K562 (cell line): ENCODE measurements at regions not wholly inside any gene's neighbourhood (a gene's known extent, or its start where the extent isn't known, plus 50 kb on each side); places are given as distances from the start of the nearest gene placed in this dataset.
"Not testable (repeated sequence)": the region's sequence is repeated elsewhere in the genome, so short reads cannot be mapped to it uniquely, and the experiment has no call there.

Source experiments
- ATAC-seq: fragments of 200-7000 bp; cut with Tn5 transposase; 3 replicates; pipeline ENCODE4 v1.9.1; 2020; ENCODE audit warnings: moderate library complexity
- BruUV-seq: library from RNA; stranded (reverse); fragments of 400-500 nt; replicated peaks from 2 replicates; lab custom pipeline; 2021; lab: Mats Ljungman, UMichigan
- CTCF ChIA-PET: fragments of 300-600 bp; formaldehyde crosslinking; extraction: SDS; loops from one replicate; lab custom pipeline; 2021; ENCODE audit warnings: low intra/inter-chr PET ratio; lab: Yijun Ruan, JAX
- POLR2A ChIA-PET: fragments of 300-600, 350-650 bp; sonication (Branson Sonifier 250); formaldehyde crosslinking; extraction: SDS; loops from one replicate; lab custom pipeline; 2021; ENCODE audit warnings: antibody characterized with exemption, inconsistent platforms; lab: Yijun Ruan, JAX
- DNase-seq, 4 experiments: peaks; one replicate each; pipeline versions ENCODE4 v3.0.0 to v3.0.0-alpha.2; 2011 to 2018; ENCODE audit warnings: low spot score in 3 of 4, mixed read lengths in 3 of 4; ENCODE audit errors: extremely low read depth in 1 of 4
- FAIRE-seq: peaks from 2 replicates; lab custom pipeline; 2011; peaks lifted over from hg19 to GRCh38; lab: Jason Lieb, UNC
- H2AFZ ChIP-seq: 2 replicates; pipeline ENCODE4 v1.6.0; 2011; ENCODE audit warnings: low read depth, low read length, control low read depth, inconsistent platforms
- H3K27ac ChIP-seq: fragments of 200-600 bp; 3 replicates; pipeline ENCODE4 v1.8.0; 2011; ENCODE audit warnings: low read depth, mild to moderate bottlenecking, control low read depth, inconsistent platforms, low read length, moderate library complexity, mixed read lengths; ENCODE audit errors: extremely low read depth
- H3K27me3 ChIP-seq, 2 experiments: fragments of 300-600 bp in 1 of 2; 2 replicates in 1 of 2; 3 replicates in 1 of 2; pipeline versions ENCODE4 v1.6.0 to v1.8.0; 2011; ENCODE audit warnings: inconsistent platforms in 2 of 2, low read length in 2 of 2, mild to moderate bottlenecking in 1 of 2, mixed read lengths in 1 of 2, moderate library complexity in 1 of 2; ENCODE audit not compliant: control insufficient read depth in 2 of 2, insufficient read depth in 2 of 2
- H3K36me3 ChIP-seq: fragments of 300-600 bp; 3 replicates; pipeline ENCODE4 v1.8.0; 2011; ENCODE audit warnings: mild to moderate bottlenecking, low read length, inconsistent platforms; ENCODE audit not compliant: control insufficient read depth, insufficient read depth
- H3K4me1 ChIP-seq, 2 experiments: fragments of 200-600 bp in 1 of 2; replicated peaks in 1 of 2; 2 replicates in 1 of 2; 3 replicates in 1 of 2; pipeline versions ENCODE4 v1.5.1 to v1.8.0; 2011; ENCODE audit warnings: inconsistent platforms in 2 of 2, low read length in 2 of 2, mild to moderate bottlenecking in 1 of 2, mixed read lengths in 1 of 2, moderate library complexity in 1 of 2; ENCODE audit not compliant: control insufficient read depth in 2 of 2, insufficient read depth in 2 of 2
- H3K4me2 ChIP-seq: 2 replicates; pipeline ENCODE4 v1.6.1; 2011; ENCODE audit warnings: low read length, control low read depth, inconsistent platforms, mixed read lengths; ENCODE audit not compliant: insufficient read depth
- H3K4me3 ChIP-seq: fragments of 200-600 bp; sonication (generic), shearing (Covaris generic); 2 replicates; pipeline ENCODE4 v1.5.1; 2016; ENCODE audit warnings: control low read depth, inconsistent platforms
- H3K79me2 ChIP-seq: fragments of 200-600 bp; 3 replicates; pipeline ENCODE4 v1.8.0; 2011; ENCODE audit warnings: low read length, inconsistent platforms; ENCODE audit not compliant: control insufficient read depth, insufficient read depth
- H3K9ac ChIP-seq, 2 experiments: 2 replicates each; pipeline versions ENCODE4 v1.6.0 to v1.6.1; 2011; ENCODE audit warnings: low read depth in 2 of 2, low read length in 2 of 2, control low read depth in 1 of 2, inconsistent platforms in 1 of 2, mild to moderate bottlenecking in 1 of 2, mixed read lengths in 1 of 2; ENCODE audit not compliant: insufficient read depth in 1 of 2
- H3K9me1 ChIP-seq: one replicate; pipeline ENCODE4 v1.6.0; 2011; ENCODE audit warnings: inconsistent platforms, mild to moderate bottlenecking, low read length, moderate library complexity; ENCODE audit not compliant: control insufficient read depth, insufficient read depth
- H3K9me3 ChIP-seq: replicated peaks from 2 replicates; pipeline ENCODE4 v1.5.1; 2011; ENCODE audit warnings: low read depth, low read length, inconsistent platforms; ENCODE audit not compliant: control insufficient read depth, insufficient read depth
- H4K20me1 ChIP-seq: replicated peaks from 2 replicates; pipeline ENCODE4 v1.6.1; 2011; ENCODE audit warnings: low read length, inconsistent platforms, mixed read lengths; ENCODE audit not compliant: control insufficient read depth, insufficient read depth
- LCOR ChIP-seq: sonication (generic); formaldehyde crosslinking; IDR thresholded peaks from 2 replicates; pipeline ENCODE4 v1.8.0; 2022; ENCODE audit warnings: mild to moderate bottlenecking, missing genetic modification reagents
- MYBL2 ChIP-seq, 2 experiments: fragments of 450-650 bp in 1 of 2; sonication (generic) in 1 of 2; formaldehyde crosslinking in 1 of 2; IDR thresholded peaks; 2 replicates each; pipeline versions ENCODE4 v1.6.1 to v1.8.1; 2017 to 2022; ENCODE audit warnings: borderline replicate concordance in 1 of 2, inconsistent platforms in 1 of 2, low read depth in 1 of 2, mild to moderate bottlenecking in 1 of 2, missing genetic modification reagents in 1 of 2, moderate library complexity in 1 of 2
- WGBS: fragments of 100-300 bp; shearing (Covaris generic); methylation state at CpG from one replicate; pipeline ENCODE4 v1.1.6; 2016; ENCODE audit warnings: low coverage, mixed read lengths; ENCODE audit not compliant: insufficient coverage; ENCODE audit errors: missing lambda C conversion rate; 5-methylcytosine and 5-hydroxymethylcytosine counted together
- in situ Hi-C: fragments of 300-500 bp; cut with MboI; formaldehyde crosslinking; loops from 4 replicates; pipeline ENCODE4 v1.15.0; 2018; ENCODE audit warnings: inconsistent platforms, mixed read lengths
- intact Hi-C: fragments of 100-400 bp; cut with micrococcal nuclease; formaldehyde crosslinking; loops from 2 replicates; pipeline ENCODE4 v1.14.2; 2022
- TF ChIP-seq, protein P1 (sequence below): fragments of 250-450 bp; sonication (Bioruptor Pico); IDR thresholded peaks from 2 replicates; pipeline ENCODE4 v1.8.0; 2022; ENCODE audit warnings: inconsistent platforms, mild to moderate bottlenecking, moderate library complexity, borderline replicate concordance

DNA sequence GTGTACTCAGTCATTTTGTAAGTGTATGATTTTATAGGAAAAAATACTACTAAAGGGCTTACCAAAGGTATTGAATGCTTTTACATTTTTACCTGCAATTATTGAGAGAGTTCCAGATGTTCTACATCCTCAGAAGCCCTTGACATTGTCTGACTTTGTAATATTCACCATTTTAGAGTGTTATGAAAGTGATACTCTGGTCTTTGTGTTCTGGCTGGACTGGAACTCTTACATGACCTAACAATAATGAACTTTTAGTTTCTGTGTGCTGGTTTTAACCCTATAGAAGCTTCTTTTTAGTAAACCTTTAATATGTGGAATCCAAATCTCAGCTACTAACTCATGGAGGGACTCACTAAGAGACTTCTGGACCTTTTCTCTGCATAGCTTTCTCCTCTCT lies 478.8 kb upstream of the SPANXN1 start (continued):
- TF ChIP-seq MYBL2 (IDR thresholded peaks at IDR 0.05; ENCODE audit: low read depth), result no peak
- TF ChIP-seq MYBL2 (CRISPR knock-in tag; IDR thresholded peaks at IDR 0.05; ENCODE audit: borderline replicate concordance), result no peak
- TF ChIP-seq, protein P1, sequence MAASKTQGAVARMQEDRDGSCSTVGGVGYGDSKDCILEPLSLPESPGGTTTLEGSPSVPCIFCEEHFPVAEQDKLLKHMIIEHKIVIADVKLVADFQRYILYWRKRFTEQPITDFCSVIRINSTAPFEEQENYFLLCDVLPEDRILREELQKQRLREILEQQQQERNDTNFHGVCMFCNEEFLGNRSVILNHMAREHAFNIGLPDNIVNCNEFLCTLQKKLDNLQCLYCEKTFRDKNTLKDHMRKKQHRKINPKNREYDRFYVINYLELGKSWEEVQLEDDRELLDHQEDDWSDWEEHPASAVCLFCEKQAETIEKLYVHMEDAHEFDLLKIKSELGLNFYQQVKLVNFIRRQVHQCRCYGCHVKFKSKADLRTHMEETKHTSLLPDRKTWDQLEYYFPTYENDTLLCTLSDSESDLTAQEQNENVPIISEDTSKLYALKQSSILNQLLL (CRISPR knock-in tag), result no peak
- no peak for TF ChIP-seq LCOR (CRISPR knock-in tag)

DNA sequence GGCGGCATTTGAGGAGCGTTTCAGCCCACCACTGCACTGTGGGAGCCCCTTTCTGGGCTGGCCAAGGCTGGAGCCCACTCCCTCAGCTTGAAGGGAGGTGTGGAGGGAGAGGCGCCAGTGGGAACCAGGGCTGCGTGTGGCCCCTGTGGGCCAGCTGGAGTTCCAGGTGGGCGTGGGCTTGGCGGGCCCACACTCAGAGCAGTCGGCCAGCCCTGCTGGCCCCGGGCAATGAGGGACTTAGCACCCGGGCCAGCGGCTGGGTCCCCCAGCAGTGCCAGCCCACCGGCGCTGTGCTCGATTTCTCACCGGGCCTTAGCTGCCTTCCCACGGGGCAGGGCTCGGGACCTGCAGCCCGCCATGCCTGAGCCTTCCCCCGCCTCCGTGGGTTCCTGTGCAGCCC lies 463.8 kb upstream of the SPANXN1 start:
- H3K27me3 ChIP-seq, H3K9me3 ChIP-seq, H3K36me3 ChIP-seq, POLR2A ChIA-PET, intact Hi-C loops, ATAC-seq, H3K79me2 ChIP-seq, H3K27ac ChIP-seq, CTCF ChIA-PET, H2AFZ ChIP-seq, DNase-seq, H4K20me1 ChIP-seq, BruUV-seq, H3K4me2 ChIP-seq, H3K9ac ChIP-seq, H3K4me1 ChIP-seq, H3K9me1 ChIP-seq, FAIRE-seq, in situ Hi-C loops, H3K4me3 ChIP-seq: not testable (repeated sequence)
- 16% methylated on average over 5 of the region's 19 CpGs for WGBS
